Astrocyte of the spinal cord (primary cell): ENCODE measurements at regions not wholly inside any gene's neighbourhood (a gene's known extent, or its start where the extent isn't known, plus 50 kb on each side); places are given as distances from the start of the nearest gene placed in this dataset.

Experiments
- DNase-seq: peaks from one replicate; pipeline ENCODE4 v3.0.0; 2011; ENCODE audit warnings: low read depth, low spot score
- H3K4me3 ChIP-seq: 2 replicates; pipeline ENCODE4 v1.5.1; 2011; ENCODE audit warnings: low read depth, mild to moderate bottlenecking, low read length, moderate library complexity
- CTCF ChIP-seq: IDR thresholded peaks from 2 replicates; pipeline ENCODE4 v1.5.1; 2012; ENCODE audit warnings: low read depth, mild to moderate bottlenecking, low read length, inconsistent platforms
- in situ Hi-C: cut with HindIII; loops from 2 replicates; pipeline ENCODE4 v1.10.0; 2017; ENCODE audit warnings: low sequenced_read_pairs

GRCh38 chr2:171608168-171608567 lies 79.1 kb upstream of the DYNC1I2 start:
- DNase-seq: no peak
- TF ChIP-seq CTCF: no peak
- in situ Hi-C loops: no loop called here
- H3K4me3 ChIP-seq: no peak overlapping the region

- no peak overlapping the region for H3K4me3 ChIP-seq
- in situ Hi-C loops: no loop called here
- no peak for TF ChIP-seq CTCF
- no peak for DNase-seq
Measured at GRCh38 chr2:171610824-171611223, 76.4 kb upstream of the DYNC1I2 start.

GRCh38 chr2:171615069-171615468 lies 72.2 kb upstream of the DYNC1I2 start:
- TF ChIP-seq CTCF: no peak
- no peak for DNase-seq
- no peak overlapping the region for H3K4me3 ChIP-seq
- in situ Hi-C loops: no loop called here

- no peak overlapping the region for H3K4me3 ChIP-seq
- TF ChIP-seq CTCF: no peak
- in situ Hi-C loops: no loop called here
- DNase-seq: no peak
Measured at GRCh38 chr2:171617981-171618380, 69.3 kb upstream of the DYNC1I2 start.

- no peak for TF ChIP-seq CTCF
- H3K4me3 ChIP-seq: no peak overlapping the region
- no peak for DNase-seq
- in situ Hi-C loops: no loop called here
Measured at GRCh38 chr2:171625006-171625405, 62.3 kb upstream of the DYNC1I2 start.

- TF ChIP-seq CTCF: no peak
Measured at GRCh38 chr2:171626949-171627348, 60.3 kb upstream of the DYNC1I2 start.

GRCh38 chr2:171627412-171627811 lies 59.9 kb upstream of the DYNC1I2 start:
- no peak for DNase-seq
- in situ Hi-C loops: no loop called here
- no peak for TF ChIP-seq CTCF
- no peak overlapping the region for H3K4me3 ChIP-seq

More at GRCh38 chr2:171626949-171627348, 60.3 kb upstream of the DYNC1I2 start:
- in situ Hi-C loops: no loop called here
- no peak for DNase-seq
- no peak overlapping the region for H3K4me3 ChIP-seq
